ENCODE measurements at regions not wholly inside any gene's neighbourhood (a gene's known extent, or its start where the extent isn't known, plus 50 kb on each side); places are given as distances from the start of the nearest gene placed in this dataset.

DNA sequence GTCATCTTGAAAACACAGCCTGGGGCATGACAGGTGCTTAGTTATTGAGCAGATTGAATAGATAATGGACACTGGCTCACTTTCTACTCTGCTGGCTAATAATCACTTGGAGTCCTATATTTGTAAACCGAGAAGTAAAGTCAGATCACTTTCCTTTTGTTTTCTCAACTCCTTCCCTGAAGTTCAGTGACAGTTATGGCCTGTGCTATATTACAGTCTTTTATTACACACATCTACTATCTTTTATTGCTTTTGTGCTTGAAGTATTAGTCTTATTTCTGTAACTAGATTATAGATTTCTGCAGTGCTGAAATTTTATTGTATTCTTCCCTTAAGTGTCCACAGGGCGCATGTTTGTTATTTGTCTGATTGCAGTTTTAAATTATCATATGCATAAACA lies 136.4 kb upstream of the TAC1 start:
- no peaks in the 10 kb centered on the region for H3K36me3 ChIP-seq (ENCODE audit: control insufficient read depth, insufficient read depth, low read length)
- H3K27me3 ChIP-seq (ENCODE audit: control insufficient read depth, insufficient read depth, low read length): no peaks in the 10 kb centered on the region
- DNase-seq (ENCODE audit: low read depth): no peak
- TF ChIP-seq, protein P1, sequence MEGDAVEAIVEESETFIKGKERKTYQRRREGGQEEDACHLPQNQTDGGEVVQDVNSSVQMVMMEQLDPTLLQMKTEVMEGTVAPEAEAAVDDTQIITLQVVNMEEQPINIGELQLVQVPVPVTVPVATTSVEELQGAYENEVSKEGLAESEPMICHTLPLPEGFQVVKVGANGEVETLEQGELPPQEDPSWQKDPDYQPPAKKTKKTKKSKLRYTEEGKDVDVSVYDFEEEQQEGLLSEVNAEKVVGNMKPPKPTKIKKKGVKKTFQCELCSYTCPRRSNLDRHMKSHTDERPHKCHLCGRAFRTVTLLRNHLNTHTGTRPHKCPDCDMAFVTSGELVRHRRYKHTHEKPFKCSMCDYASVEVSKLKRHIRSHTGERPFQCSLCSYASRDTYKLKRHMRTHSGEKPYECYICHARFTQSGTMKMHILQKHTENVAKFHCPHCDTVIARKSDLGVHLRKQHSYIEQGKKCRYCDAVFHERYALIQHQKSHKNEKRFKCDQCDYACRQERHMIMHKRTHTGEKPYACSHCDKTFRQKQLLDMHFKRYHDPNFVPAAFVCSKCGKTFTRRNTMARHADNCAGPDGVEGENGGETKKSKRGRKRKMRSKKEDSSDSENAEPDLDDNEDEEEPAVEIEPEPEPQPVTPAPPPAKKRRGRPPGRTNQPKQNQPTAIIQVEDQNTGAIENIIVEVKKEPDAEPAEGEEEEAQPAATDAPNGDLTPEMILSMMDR (IDR thresholded peaks at IDR 0.05; ENCODE audit: insufficient read depth, low read length, poor library complexity, severe bottlenecking): no peak
- no peak overlapping the region for H3K4me3 ChIP-seq (ENCODE audit: low read depth, low read length)

DNA sequence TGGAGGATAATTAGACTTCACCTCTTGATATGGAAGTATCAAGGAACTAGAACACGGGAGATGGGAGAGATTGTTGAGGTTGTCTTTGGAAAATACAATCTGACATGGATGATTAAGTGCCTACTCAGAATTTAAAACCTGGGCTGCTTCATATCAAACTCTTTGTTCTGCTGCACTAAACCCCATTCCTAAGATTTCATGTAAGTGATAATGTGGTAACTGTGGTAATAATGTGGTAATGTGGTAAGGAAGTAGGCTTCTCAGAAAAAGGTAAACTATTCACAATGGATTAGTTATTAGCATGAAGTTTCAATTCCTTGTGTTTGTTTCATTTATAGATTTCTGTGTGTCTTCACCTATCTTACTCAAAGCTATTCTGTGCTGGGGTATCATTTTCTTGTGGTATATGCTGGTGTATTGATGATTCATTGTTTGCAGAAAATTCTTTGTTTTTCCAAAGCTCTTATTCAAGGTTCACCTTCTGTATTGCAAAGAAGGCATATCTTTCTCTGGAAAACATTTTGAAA lies 129.9 kb upstream of the TAC1 start:
- TF ChIP-seq, protein P1 (IDR thresholded peaks at IDR 0.05; ENCODE audit: insufficient read depth, low read length, poor library complexity, severe bottlenecking): no peak
- DNase-seq (ENCODE audit: low read depth): peak; percentile 18
- Histone ChIP-seq H3K36me3 (ENCODE audit: control insufficient read depth, insufficient read depth, low read length) (no peaks in the 10 kb centered on the region), H3K4me3 (ENCODE audit: low read depth, low read length) (no peak overlapping the region), H3K27me3 (ENCODE audit: control insufficient read depth, insufficient read depth, low read length) (no peaks in the 10 kb centered on the region)

DNA sequence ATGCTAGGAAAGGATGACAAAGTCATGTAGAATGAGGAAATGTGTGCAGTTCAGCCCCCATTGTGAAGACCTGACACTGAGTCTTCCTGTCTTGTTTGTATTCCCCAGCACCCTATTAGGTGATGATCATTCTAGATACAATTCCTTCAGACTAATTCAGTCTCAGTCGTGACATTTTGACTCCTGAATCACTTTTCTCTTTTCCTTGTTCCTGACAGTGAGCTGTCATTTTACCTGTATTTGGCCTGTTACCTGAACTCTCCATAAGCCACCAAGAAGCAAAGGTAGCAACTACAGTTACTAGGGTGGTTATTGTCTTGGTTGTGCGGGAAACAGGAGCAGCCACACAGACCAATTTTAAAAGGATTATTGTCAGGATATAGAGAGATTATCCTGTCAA lies 111.4 kb upstream of the TAC1 start:
- Histone ChIP-seq H3K27me3 (ENCODE audit: control insufficient read depth, insufficient read depth, low read length) (no peaks in the 10 kb centered on the region), H3K36me3 (ENCODE audit: control insufficient read depth, insufficient read depth, low read length) (no peaks in the 10 kb centered on the region), H3K4me3 (ENCODE audit: low read depth, low read length) (no peak overlapping the region)
- TF ChIP-seq, protein P1 (IDR thresholded peaks at IDR 0.05; ENCODE audit: insufficient read depth, low read length, poor library complexity, severe bottlenecking): no peak
- no peak for DNase-seq (ENCODE audit: low read depth)

DNA sequence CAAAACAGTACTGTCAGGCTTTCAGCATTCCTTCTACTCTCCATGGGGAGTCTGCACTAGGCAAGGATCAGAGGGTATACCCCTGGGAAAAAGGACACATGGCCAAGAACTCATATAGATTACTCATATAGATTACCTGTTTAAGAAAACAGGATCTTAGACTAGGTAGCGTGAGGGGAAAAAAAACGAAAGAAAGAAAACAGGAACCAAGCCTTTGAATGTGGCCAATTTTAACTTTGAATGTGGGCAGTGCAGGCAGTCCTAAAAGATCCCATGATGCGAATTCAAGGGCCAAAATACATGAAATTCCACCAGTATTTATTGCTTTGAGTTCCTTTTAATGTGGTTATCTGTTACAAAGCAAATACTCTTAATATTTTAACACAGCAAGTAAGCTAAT lies 108.6 kb upstream of the TAC1 start:
- TF ChIP-seq, protein P1 (IDR thresholded peaks at IDR 0.05; ENCODE audit: insufficient read depth, low read length, poor library complexity, severe bottlenecking): no peak
- H3K27me3 ChIP-seq (ENCODE audit: control insufficient read depth, insufficient read depth, low read length): no peaks in the 10 kb centered on the region
- H3K36me3 ChIP-seq (ENCODE audit: control insufficient read depth, insufficient read depth, low read length): no peaks in the 10 kb centered on the region
- no peak overlapping the region for H3K4me3 ChIP-seq (ENCODE audit: low read depth, low read length)
- no peak for DNase-seq (ENCODE audit: low read depth)

DNA sequence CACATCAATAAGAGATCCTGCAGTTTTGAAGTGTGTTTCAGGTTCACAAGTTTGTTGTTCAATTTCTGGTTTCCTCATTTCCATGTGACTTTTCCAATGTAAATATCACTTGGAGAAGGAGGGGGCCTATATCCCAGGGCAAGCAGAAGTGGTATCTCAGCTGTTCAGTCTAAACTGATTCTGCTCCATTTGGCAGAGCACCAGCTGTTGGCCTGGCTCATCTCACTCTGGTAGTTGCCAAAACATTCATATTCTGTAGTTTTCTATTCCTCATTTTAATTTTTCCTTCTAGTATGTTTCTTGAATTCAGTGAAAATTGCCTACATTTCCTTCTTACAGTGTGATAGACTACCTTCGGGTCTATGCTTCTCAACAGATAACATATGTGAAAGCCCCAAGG lies 101.8 kb upstream of the TAC1 start:
- Histone ChIP-seq H3K4me3 (ENCODE audit: low read depth, low read length) (no peak overlapping the region), H3K36me3 (ENCODE audit: control insufficient read depth, insufficient read depth, low read length) (no peaks in the 10 kb centered on the region), H3K27me3 (ENCODE audit: control insufficient read depth, insufficient read depth, low read length) (no peaks in the 10 kb centered on the region)
- DNase-seq (ENCODE audit: low read depth): no peak
- TF ChIP-seq, protein P1 (IDR thresholded peaks at IDR 0.05; ENCODE audit: insufficient read depth, low read length, poor library complexity, severe bottlenecking): no peak

DNA sequence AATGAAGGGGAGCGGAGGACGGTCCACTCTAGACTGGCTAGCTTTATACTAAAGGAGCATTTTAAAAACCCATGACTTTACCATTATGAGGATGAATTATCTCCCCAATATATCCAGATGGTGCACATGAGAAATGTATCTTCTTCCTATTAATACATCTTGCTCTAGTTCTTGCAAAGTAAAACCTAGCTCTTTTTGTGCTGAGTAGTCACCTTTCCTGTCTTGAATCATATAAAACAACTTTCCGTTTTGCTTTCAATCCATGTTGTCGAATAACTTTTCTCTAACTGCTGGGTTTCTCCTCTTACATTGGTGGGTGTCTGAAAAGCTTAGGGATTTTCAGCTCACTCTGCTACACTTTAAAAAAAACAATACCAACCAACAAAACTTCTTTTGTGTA lies 96.3 kb upstream of the TAC1 start:
- TF ChIP-seq, protein P1 (IDR thresholded peaks at IDR 0.05; ENCODE audit: insufficient read depth, low read length, poor library complexity, severe bottlenecking): no peak
- Histone ChIP-seq H3K36me3 (ENCODE audit: control insufficient read depth, insufficient read depth, low read length) (no peaks in the 10 kb centered on the region), H3K4me3 (ENCODE audit: low read depth, low read length) (no peak overlapping the region), H3K27me3 (ENCODE audit: control insufficient read depth, insufficient read depth, low read length) (no peaks in the 10 kb centered on the region)
- DNase-seq (ENCODE audit: low read depth): no peak
